ENCODE measurements at regions not wholly inside any gene's neighbourhood (a gene's known extent, or its start where the extent isn't known, plus 50 kb on each side); places are given as distances from the start of the nearest gene placed in this dataset.

- DNase-seq, result no peak
Observed at GRCh38 chr3:113051787-113052186, 61.0 kb downstream of the GTPBP8 start.

GRCh38 chr3:113053169-113053568, 62.4 kb downstream of the GTPBP8 start:
- DNase-seq, result no peak

GRCh38 chr3:113054552-113054951, 63.8 kb downstream of the GTPBP8 start:
- DNase-seq, result no peak

GRCh38 chr3:113055201-113055600, 64.4 kb downstream of the GTPBP8 start:
- no peak for DNase-seq

GRCh38 chr3:113055961-113056360, 65.2 kb downstream of the GTPBP8 start:
- no peak for DNase-seq

GRCh38 chr3:113057117-113057516, 66.3 kb downstream of the GTPBP8 start:
- DNase-seq, result no peak

- DNase-seq, result no peak
Observed at GRCh38 chr3:113058188-113058587, 67.4 kb downstream of the GTPBP8 start.

- DNase-seq, result no peak
Observed at GRCh38 chr3:113062705-113063104, 71.9 kb downstream of the GTPBP8 start.

- no peak for DNase-seq
Observed at GRCh38 chr3:113063126-113063894, 72.5 kb downstream of the GTPBP8 start.

GRCh38 chr3:113064183-113064582, 73.4 kb downstream of the GTPBP8 start:
- DNase-seq, result no peak

GRCh38 chr3:113065336-113065735, 74.6 kb downstream of the GTPBP8 start:
- DNase-seq, result no peak

GRCh38 chr3:113070072-113070640, 79.4 kb downstream of the GTPBP8 start:
- DNase-seq, result no peak

GRCh38 chr3:113070681-113071113, 79.9 kb downstream of the GTPBP8 start:
- DNase-seq, result no peak

- DNase-seq, result no peak
Observed at GRCh38 chr3:113075588-113075987, 84.8 kb downstream of the GTPBP8 start.

- DNase-seq, result no peak
Observed at GRCh38 chr3:113079218-113079961, 88.6 kb downstream of the GTPBP8 start.

GRCh38 chr3:113084777-113085176, 94.0 kb downstream of the GTPBP8 start:
- no peak for DNase-seq

GRCh38 chr3:113086560-113087461, 96.0 kb downstream of the GTPBP8 start:
- DNase-seq, result no peak

GRCh38 chr3:113088616-113089015, 97.8 kb downstream of the GTPBP8 start:
- DNase-seq, result no peak

- no peak for DNase-seq
Observed at GRCh38 chr3:113091417-113091816, 100.6 kb downstream of the GTPBP8 start.

- DNase-seq, result no peak
Observed at GRCh38 chr3:113092746-113093145, 102.0 kb downstream of the GTPBP8 start.

- DNase-seq, result no peak
Observed at GRCh38 chr3:113094337-113095221, 103.8 kb downstream of the GTPBP8 start.
